Liver (tissue), 8 donors: ENCODE measurements at regions not wholly inside any gene's neighbourhood (a gene's known extent, or its start where the extent isn't known, plus 50 kb on each side); places are given as distances from the start of the nearest gene placed in this dataset.

Source experiments
- DNase-seq: peaks from one replicate; pipeline ENCODE4 v3.0.0-alpha.2; 2017; ENCODE audit warnings: low spot score
- H3K27ac ChIP-seq, 2 donors: one replicate each; pipeline ENCODE4 v1.7.0; 2013; ENCODE audit warnings: inconsistent platforms in 2 of 2, low read length in 2 of 2, control low read depth in 1 of 2, low read depth in 1 of 2, mild to moderate bottlenecking in 1 of 2
- H3K27me3 ChIP-seq, 4 donors: one replicate each; pipeline versions ENCODE4 v1.6.1 to v1.7.0; 2013; ENCODE audit warnings: low read length in 3 of 4, inconsistent platforms in 1 of 4, mild to moderate bottlenecking in 1 of 4, moderate library complexity in 1 of 4; ENCODE audit not compliant: control insufficient read depth in 4 of 4, insufficient read depth in 4 of 4
- H3K36me3 ChIP-seq, 4 donors: one replicate each; pipeline versions ENCODE4 v1.6.1 to v1.7.0; 2013; ENCODE audit warnings: low read length in 3 of 4, mild to moderate bottlenecking in 3 of 4, low read depth in 1 of 4, moderate library complexity in 1 of 4; ENCODE audit not compliant: control insufficient read depth in 4 of 4, insufficient read depth in 3 of 4
- H3K4me1 ChIP-seq, 4 donors: one replicate each; pipeline versions ENCODE4 v1.6.1 to v1.7.0; 2013; ENCODE audit warnings: low read length in 3 of 4, mild to moderate bottlenecking in 3 of 4, moderate library complexity in 1 of 4; ENCODE audit not compliant: control insufficient read depth in 4 of 4, insufficient read depth in 4 of 4
- H3K4me3 ChIP-seq, 3 donors: one replicate each; pipeline versions ENCODE4 v1.6.1 to v1.7.0; 2013; ENCODE audit warnings: low read length in 3 of 3, control low read depth in 1 of 3, low read depth in 1 of 3, mild to moderate bottlenecking in 1 of 3
- H3K9ac ChIP-seq, 2 donors: one replicate each; pipeline ENCODE4 v1.7.0; 2013; ENCODE audit warnings: low read length in 2 of 2, mild to moderate bottlenecking in 2 of 2, moderate library complexity in 2 of 2, control low read depth in 1 of 2, low read depth in 1 of 2
- H3K9me3 ChIP-seq, 4 donors: one replicate each; pipeline versions ENCODE4 v1.6.1 to v1.7.0; 2013; ENCODE audit warnings: low read length in 3 of 4; ENCODE audit not compliant: control insufficient read depth in 4 of 4
- EGR1 ChIP-seq, 2 donors: IDR thresholded peaks; 2 replicates each; pipeline ENCODE4 v1.6.1; 2016 to 2018; ENCODE audit warnings: antibody characterized with exemption in 2 of 2, low read depth in 2 of 2
- FOXA1 ChIP-seq: IDR thresholded peaks from 2 replicates; pipeline ENCODE4 v1.6.1; 2016; ENCODE audit warnings: antibody characterized with exemption
- FOXA2 ChIP-seq: IDR thresholded peaks from 2 replicates; pipeline ENCODE4 v1.6.1; 2016; ENCODE audit warnings: antibody characterized with exemption
- HNF4A ChIP-seq, 2 donors: conservative IDR thresholded peaks; 2 replicates each; pipeline ENCODE4 v1.6.1; 2016; ENCODE audit warnings: antibody characterized with exemption in 2 of 2, mild to moderate bottlenecking in 2 of 2
- HNF4G ChIP-seq: IDR thresholded peaks from 2 replicates; pipeline ENCODE4 v1.6.1; 2016; ENCODE audit warnings: antibody characterized with exemption
- JUND ChIP-seq, 2 donors: IDR thresholded peaks; 2 replicates each; pipeline ENCODE4 v1.6.1; 2016; ENCODE audit warnings: antibody characterized with exemption in 2 of 2
- MAX ChIP-seq: IDR thresholded peaks from 2 replicates; pipeline ENCODE4 v1.6.1; 2016; ENCODE audit warnings: antibody characterized with exemption
- NR2F2 ChIP-seq: IDR thresholded peaks from 2 replicates; pipeline ENCODE4 v1.6.1; 2016; ENCODE audit warnings: antibody characterized with exemption
- RAD21 ChIP-seq, 2 donors: IDR thresholded peaks; 2 replicates each; pipeline ENCODE4 v1.6.1; 2016; ENCODE audit warnings: antibody characterized with exemption in 2 of 2, mild to moderate bottlenecking in 2 of 2
- REST ChIP-seq: IDR thresholded peaks from 2 replicates; pipeline ENCODE4 v1.6.1; 2016; ENCODE audit warnings: antibody characterized with exemption, mild to moderate bottlenecking
- RXRA ChIP-seq, 2 donors: IDR thresholded peaks; 2 replicates each; pipeline ENCODE4 v1.6.1; 2017 to 2018; ENCODE audit warnings: antibody characterized with exemption in 2 of 2, mild to moderate bottlenecking in 1 of 2
- SP1 ChIP-seq: IDR thresholded peaks from 2 replicates; pipeline ENCODE4 v1.6.1; 2018; ENCODE audit warnings: antibody characterized with exemption, mild to moderate bottlenecking
- TAF1 ChIP-seq: conservative IDR thresholded peaks from 2 replicates; pipeline ENCODE4 v1.6.1; 2016; ENCODE audit warnings: antibody characterized with exemption, mild to moderate bottlenecking
- YY1 ChIP-seq: IDR thresholded peaks from 2 replicates; pipeline ENCODE4 v1.6.1; 2016; ENCODE audit warnings: antibody characterized with exemption, mild to moderate bottlenecking
- ZBTB33 ChIP-seq: IDR thresholded peaks from 2 replicates; pipeline ENCODE4 v1.6.1; 2016; ENCODE audit warnings: antibody characterized with exemption
- WGBS: extraction: QIAGEN DNeasy Blood & Tissue Kit; methylation state at CpG from one replicate; pipeline ENCODE4 v1.1.7; 2013; 5-methylcytosine and 5-hydroxymethylcytosine counted together
- TF ChIP-seq, protein P1 (sequence below): fragments of 150-350 bp; IDR thresholded peaks from 2 replicates; pipeline ENCODE4 v1.5.1; 2017; ENCODE audit warnings: improper control_type of control experiment, low read depth, low read length; ENCODE audit not compliant: missing input control
- donor health status: healthy.
- donor health status: healthy.
- donor health status: healthy.
- donor health status: healthy.
- donor health status: healthy.

- no peaks in the 10 kb centered on the region for H3K36me3 ChIP-seq
- H3K9ac ChIP-seq = no peak overlapping the region
- DNase-seq = no peak
- H3K27ac ChIP-seq = no peak overlapping the region
- no peaks in the 10 kb centered on the region for H3K27me3 ChIP-seq
- 98% methylated on average over 1 of the region's 1 CpG for WGBS
- no peak for TF ChIP-seq REST
- TF ChIP-seq YY1 = no peak
- no peak for TF ChIP-seq MAX
- TF ChIP-seq, protein P1, sequence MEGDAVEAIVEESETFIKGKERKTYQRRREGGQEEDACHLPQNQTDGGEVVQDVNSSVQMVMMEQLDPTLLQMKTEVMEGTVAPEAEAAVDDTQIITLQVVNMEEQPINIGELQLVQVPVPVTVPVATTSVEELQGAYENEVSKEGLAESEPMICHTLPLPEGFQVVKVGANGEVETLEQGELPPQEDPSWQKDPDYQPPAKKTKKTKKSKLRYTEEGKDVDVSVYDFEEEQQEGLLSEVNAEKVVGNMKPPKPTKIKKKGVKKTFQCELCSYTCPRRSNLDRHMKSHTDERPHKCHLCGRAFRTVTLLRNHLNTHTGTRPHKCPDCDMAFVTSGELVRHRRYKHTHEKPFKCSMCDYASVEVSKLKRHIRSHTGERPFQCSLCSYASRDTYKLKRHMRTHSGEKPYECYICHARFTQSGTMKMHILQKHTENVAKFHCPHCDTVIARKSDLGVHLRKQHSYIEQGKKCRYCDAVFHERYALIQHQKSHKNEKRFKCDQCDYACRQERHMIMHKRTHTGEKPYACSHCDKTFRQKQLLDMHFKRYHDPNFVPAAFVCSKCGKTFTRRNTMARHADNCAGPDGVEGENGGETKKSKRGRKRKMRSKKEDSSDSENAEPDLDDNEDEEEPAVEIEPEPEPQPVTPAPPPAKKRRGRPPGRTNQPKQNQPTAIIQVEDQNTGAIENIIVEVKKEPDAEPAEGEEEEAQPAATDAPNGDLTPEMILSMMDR = no peak
- no peak for TF ChIP-seq ZBTB33
- no peak for TF ChIP-seq NR2F2
- no peak for TF ChIP-seq HNF4G
- no peak for TF ChIP-seq FOXA2
- no peak for TF ChIP-seq SP1
- no peaks in the 10 kb centered on the region for H3K4me1 ChIP-seq
- H3K4me3 ChIP-seq = no peak overlapping the region
- H3K9me3 ChIP-seq = no peaks in the 10 kb centered on the region
These were observed 197.6 kb upstream of the CITED2 start for GRCh38 chr6:139572001-139572400.

GRCh38 chr6:139570166-139570565 lies 195.7 kb upstream of the CITED2 start:
- H3K4me1 ChIP-seq = no peaks in the 10 kb centered on the region
- H3K36me3 ChIP-seq = no peaks in the 10 kb centered on the region
- WGBS = 83% methylated on average over 3 of the region's 3 CpGs
- no peak overlapping the region for H3K27ac ChIP-seq
- no peak overlapping the region for H3K9ac ChIP-seq
- TF ChIP-seq FOXA1 (no peak), FOXA2 (no peak), RXRA (IDR thresholded peaks at IDR 0.05) (no peak), MAX (no peak), HNF4G (no peak), JUND (IDR thresholded peaks at IDR 0.05) (no peak), ZBTB33 (no peak), HNF4A (conservative IDR thresholded peaks at IDR 0.05) (no peak), SP1 (no peak), REST (no peak), EGR1 (IDR thresholded peaks at IDR 0.05; ENCODE audit: low read depth in 2 of 2) (no peak), YY1 (no peak), RAD21 (IDR thresholded peaks at IDR 0.05) (no peak), TAF1 (no peak)
- TF ChIP-seq, protein P1 = no peak
- no peaks in the 10 kb centered on the region for H3K27me3 ChIP-seq
- H3K9me3 ChIP-seq = no peaks in the 10 kb centered on the region
- H3K4me3 ChIP-seq = no peak overlapping the region
- DNase-seq = no peak
